ENCODE measurements at regions not wholly inside any gene's neighbourhood (a gene's known extent, or its start where the extent isn't known, plus 50 kb on each side); places are given as distances from the start of the nearest gene placed in this dataset.

- no peaks in the 10 kb centered on the region for H3K4me1 ChIP-seq (ENCODE audit: control insufficient read depth in 1 of 2, insufficient read depth in 2 of 2, low read length in 2 of 2)
- H3K27me3 ChIP-seq (ENCODE audit: insufficient read depth, low read length), result no peaks in the 10 kb centered on the region
- no peak for ATAC-seq
- no peaks in the 10 kb centered on the region for H3K79me2 ChIP-seq (ENCODE audit: insufficient read depth, low read length)
- ChIA-PET RAD21 (ENCODE audit: low non-redundant PET in 1 of 2, low total read pairs in 2 of 2, uncharacterized antibody in 2 of 2, unreplicated experiment in 2 of 2) (no interaction called here), POLR2A (no interaction called here), CTCF (no interaction called here)
- H3K4me3 ChIP-seq (replicated peaks in 1 of 2; ENCODE audit: low read depth in 1 of 2, low read length in 2 of 2), result no peak overlapping the region
- no peak overlapping the region for H3K27ac ChIP-seq (ENCODE audit: low read depth, low read length)
- intact Hi-C loops (cut with micrococcal nuclease), result no loop called here
- no peak overlapping the region for H3K4me2 ChIP-seq (ENCODE audit: low read length)
- TF ChIP-seq SRF (IDR thresholded peaks at IDR 0.05; ENCODE audit: low read depth) (no peak), RAD21 (IDR thresholded peaks at IDR 0.05; ENCODE audit: low read depth) (no peak), EGR1 (IDR thresholded peaks at IDR 0.05; ENCODE audit: low read depth) (no peak), ZFX (IDR thresholded peaks at IDR 0.05) (no peak), TCF7L2 (IDR thresholded peaks at IDR 0.05; ENCODE audit: borderline replicate concordance, extremely low read depth, insufficient read depth, insufficient read length) (no peak)
- no peaks in the 10 kb centered on the region for H3K36me3 ChIP-seq (ENCODE audit: control insufficient read depth in 1 of 2, insufficient read depth in 2 of 2, low read length in 2 of 2)
- no peaks in the 10 kb centered on the region for H3K9me2 ChIP-seq (ENCODE audit: insufficient read depth)
- no peak overlapping the region for H3K9ac ChIP-seq (ENCODE audit: low read length)
- DNase-seq (ENCODE audit: low read depth, low spot score), result no peak
- H4K20me1 ChIP-seq (ENCODE audit: insufficient read depth), result no peaks in the 10 kb centered on the region
- BruUV-seq (replicated peaks), result no TSS peak
- H2AFZ ChIP-seq (ENCODE audit: low read depth, low read length, poor library complexity, severe bottlenecking), result no peak overlapping the region
- H3K9me3 ChIP-seq (ENCODE audit: control insufficient read depth in 1 of 2, insufficient read depth in 1 of 2, low read depth in 1 of 2, low read length in 2 of 2), result no peaks in the 10 kb centered on the region
Measured at GRCh38 chr2:6759689-6760088, 106.0 kb downstream of the CMPK2 start.

- BruUV-seq (replicated peaks), result no TSS peak
- TF ChIP-seq, protein P1, sequence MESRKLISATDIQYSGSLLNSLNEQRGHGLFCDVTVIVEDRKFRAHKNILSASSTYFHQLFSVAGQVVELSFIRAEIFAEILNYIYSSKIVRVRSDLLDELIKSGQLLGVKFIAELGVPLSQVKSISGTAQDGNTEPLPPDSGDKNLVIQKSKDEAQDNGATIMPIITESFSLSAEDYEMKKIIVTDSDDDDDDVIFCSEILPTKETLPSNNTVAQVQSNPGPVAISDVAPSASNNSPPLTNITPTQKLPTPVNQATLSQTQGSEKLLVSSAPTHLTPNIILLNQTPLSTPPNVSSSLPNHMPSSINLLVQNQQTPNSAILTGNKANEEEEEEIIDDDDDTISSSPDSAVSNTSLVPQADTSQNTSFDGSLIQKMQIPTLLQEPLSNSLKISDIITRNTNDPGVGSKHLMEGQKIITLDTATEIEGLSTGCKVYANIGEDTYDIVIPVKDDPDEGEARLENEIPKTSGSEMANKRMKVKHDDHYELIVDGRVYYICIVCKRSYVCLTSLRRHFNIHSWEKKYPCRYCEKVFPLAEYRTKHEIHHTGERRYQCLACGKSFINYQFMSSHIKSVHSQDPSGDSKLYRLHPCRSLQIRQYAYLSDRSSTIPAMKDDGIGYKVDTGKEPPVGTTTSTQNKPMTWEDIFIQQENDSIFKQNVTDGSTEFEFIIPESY (IDR thresholded peaks at IDR 0.05; ENCODE audit: extremely low read depth, insufficient replicate concordance, low read length), result no peak
- no peak for TF ChIP-seq RAD21 (IDR thresholded peaks at IDR 0.05; ENCODE audit: low read depth)
- no peaks in the 10 kb centered on the region for H4K20me1 ChIP-seq (ENCODE audit: insufficient read depth)
- RAD21 ChIA-PET (ENCODE audit: low non-redundant PET in 1 of 2, low total read pairs in 2 of 2, uncharacterized antibody in 2 of 2, unreplicated experiment in 2 of 2), result no interaction called here
- DNase-seq (ENCODE audit: low read depth, low spot score) (no peak), ATAC-seq (no peak)
- no peak overlapping the region for H3K4me3 ChIP-seq (replicated peaks in 1 of 2; ENCODE audit: low read depth in 1 of 2, low read length in 2 of 2)
- CTCF ChIA-PET, result no interaction called here
- H3K9me2 ChIP-seq (ENCODE audit: insufficient read depth), result no peaks in the 10 kb centered on the region
- no peaks in the 10 kb centered on the region for H3K9me3 ChIP-seq (ENCODE audit: control insufficient read depth in 1 of 2, insufficient read depth in 1 of 2, low read depth in 1 of 2, low read length in 2 of 2)
- POLR2A ChIA-PET, result no interaction called here
- no peaks in the 10 kb centered on the region for H3K79me2 ChIP-seq (ENCODE audit: insufficient read depth, low read length)
- intact Hi-C loops (cut with micrococcal nuclease), result no loop called here
- no peak overlapping the region for H3K27ac ChIP-seq (ENCODE audit: low read depth, low read length)
- no peak overlapping the region for H2AFZ ChIP-seq (ENCODE audit: low read depth, low read length, poor library complexity, severe bottlenecking)
- no peaks in the 10 kb centered on the region for H3K4me1 ChIP-seq (ENCODE audit: control insufficient read depth in 1 of 2, insufficient read depth in 2 of 2, low read length in 2 of 2)
- H3K27me3 ChIP-seq (ENCODE audit: insufficient read depth, low read length), result no peaks in the 10 kb centered on the region
- no peak overlapping the region for H3K4me2 ChIP-seq (ENCODE audit: low read length)
- no peak overlapping the region for H3K9ac ChIP-seq (ENCODE audit: low read length)
- no peaks in the 10 kb centered on the region for H3K36me3 ChIP-seq (ENCODE audit: control insufficient read depth in 1 of 2, insufficient read depth in 2 of 2, low read length in 2 of 2)
Measured at GRCh38 chr2:6760132-6760531, 105.6 kb downstream of the CMPK2 start.

All from HCT116 (cell line).